HG03460 (cell line): ENCODE measurements at regions not wholly inside any gene's neighbourhood (a gene's known extent, or its start where the extent isn't known, plus 50 kb on each side); places are given as distances from the start of the nearest gene placed in this dataset.

Experiments used
- ATAC-seq: cut with Tn5 transposase; IDR thresholded peaks from one replicate; pipeline ENCODE4 v1.9.1; 2021; ENCODE audit not compliant: unreplicated experiment

DNA sequence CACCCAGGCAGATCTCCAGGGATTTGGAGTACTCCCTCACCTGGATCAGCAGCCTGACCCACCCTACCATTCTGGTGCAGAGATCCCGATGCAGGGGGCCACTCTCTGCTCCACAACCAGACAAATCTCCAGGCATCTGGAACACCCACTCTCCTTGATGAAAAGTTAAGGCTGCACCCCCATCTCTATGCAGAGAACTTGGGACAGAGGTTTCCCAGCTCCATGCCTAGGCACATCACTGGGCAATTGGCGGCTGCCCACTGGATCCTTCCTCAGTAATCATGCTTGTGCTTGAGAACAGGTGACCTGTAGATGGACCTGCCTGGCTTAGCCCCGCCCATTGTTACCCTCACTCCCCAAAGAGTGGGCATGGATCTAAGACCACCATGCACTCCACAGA is 624.9 kb downstream of the CBLN2 start:
- ATAC-seq = no peak

- ATAC-seq = no peak
Measured at GRCh38 chr18:71913641-71914040, 630.5 kb downstream of the CBLN2 start.

- ATAC-seq = no peak
Measured at GRCh38 chr18:71902482-71902881, 641.7 kb downstream of the CBLN2 start.

GRCh38 chr18:71899707-71900472 is 644.3 kb downstream of the CBLN2 start:
- no peak for ATAC-seq

DNA sequence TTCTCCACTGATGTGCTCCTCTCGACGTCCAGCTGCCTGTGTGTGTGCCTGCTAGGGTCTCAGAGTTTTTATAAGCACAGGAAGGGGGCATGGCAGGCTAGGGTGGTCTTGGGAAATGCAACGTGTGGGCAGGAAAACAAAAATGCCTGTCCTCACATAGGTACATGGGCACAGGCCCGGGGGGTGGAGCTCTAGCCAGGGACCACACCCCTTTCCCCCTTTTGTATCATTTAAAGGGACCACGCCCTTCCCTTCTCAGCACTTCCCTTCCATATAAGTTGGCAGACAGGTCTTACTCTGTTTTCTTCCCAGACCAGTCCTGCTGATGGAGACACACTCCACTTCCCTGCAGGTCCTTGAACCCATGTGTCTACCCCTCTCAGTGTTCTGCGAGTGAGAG is 645.0 kb downstream of the CBLN2 start:
- no peak for ATAC-seq

DNA sequence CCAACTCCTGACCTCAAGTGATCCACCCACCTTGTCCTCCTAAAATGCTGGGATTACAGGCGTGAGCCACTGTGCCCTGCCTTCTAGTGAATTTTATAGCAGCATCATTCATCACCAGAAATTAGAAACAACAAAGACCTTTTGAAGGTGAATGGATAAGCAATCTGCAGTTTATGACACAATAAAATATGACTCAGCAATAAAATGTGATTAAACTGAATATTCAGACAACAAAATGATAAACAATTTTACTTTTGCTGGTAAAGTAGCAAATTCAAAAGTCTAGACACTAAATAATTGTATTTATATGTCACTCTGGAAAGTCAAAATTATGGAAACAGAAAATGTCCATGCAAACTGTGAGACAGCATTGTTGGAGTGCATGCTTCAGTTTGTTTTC is 656.6 kb downstream of the CBLN2 start:
- ATAC-seq = no peak

GRCh38 chr18:71878226-71878625 is 665.9 kb downstream of the CBLN2 start:
- no peak for ATAC-seq

GRCh38 chr18:71873695-71874094 is 670.4 kb downstream of the CBLN2 start:
- ATAC-seq = no peak

DNA sequence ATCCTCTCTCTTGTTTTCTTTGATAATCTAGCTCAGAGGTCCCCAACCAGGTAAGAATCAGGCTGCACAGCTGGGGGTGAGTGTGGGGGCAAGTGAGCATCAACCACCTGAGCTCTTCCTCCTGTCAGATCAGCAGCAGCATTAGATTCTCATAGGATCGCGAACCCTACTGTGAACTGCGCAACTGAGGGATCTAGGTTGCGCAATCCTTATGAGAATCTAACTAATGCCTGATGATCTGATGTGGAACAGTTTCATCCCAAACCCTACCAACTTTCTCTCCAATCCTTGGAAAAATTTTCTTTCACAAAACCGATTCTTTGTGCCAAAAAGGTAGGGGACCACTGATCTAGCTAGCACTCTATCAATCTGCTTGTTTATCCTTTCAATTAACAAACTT is 678.3 kb downstream of the CBLN2 start:
- ATAC-seq = no peak

- no peak for ATAC-seq
Measured at GRCh38 chr18:71850602-71851001, 693.5 kb downstream of the CBLN2 start.

DNA sequence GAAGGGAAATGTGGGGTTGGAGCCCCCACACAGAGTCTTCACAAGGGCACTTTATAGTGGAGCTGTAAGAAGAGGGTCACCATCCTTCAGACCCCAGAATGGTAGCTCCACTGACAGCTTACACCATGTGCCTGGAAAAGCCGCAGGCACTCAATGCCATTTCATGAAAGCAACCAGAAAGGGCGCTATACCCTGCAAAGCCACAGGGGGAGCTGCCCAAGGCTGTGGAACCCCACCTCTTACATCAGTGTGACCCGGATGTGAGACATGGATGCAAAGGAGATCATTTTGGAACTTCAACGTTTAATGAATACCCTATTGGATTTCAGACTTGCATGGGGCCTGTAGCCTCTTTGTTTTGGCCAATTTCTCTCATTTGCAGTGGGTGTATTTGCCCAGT is 694.7 kb downstream of the CBLN2 start:
- no peak for ATAC-seq

DNA sequence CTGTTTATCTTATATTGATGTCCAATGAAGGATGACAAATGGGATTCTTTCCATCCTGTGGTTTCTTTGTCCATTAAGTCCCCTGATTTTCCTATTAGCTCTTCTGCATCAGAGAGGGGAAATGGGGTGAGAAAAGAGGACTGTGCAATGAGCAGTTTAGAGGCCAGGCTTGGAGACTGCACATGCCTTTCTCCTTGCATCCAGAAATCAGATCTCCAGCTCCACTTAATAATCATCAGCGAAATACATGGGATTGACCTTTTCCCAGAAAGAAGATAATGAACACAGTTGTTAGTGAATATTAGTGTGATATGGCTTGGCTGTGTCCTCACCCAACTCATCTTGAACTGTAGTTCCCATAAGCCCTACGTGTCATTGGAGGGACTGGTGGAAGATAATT is 697.4 kb downstream of the CBLN2 start:
- ATAC-seq = no peak

DNA sequence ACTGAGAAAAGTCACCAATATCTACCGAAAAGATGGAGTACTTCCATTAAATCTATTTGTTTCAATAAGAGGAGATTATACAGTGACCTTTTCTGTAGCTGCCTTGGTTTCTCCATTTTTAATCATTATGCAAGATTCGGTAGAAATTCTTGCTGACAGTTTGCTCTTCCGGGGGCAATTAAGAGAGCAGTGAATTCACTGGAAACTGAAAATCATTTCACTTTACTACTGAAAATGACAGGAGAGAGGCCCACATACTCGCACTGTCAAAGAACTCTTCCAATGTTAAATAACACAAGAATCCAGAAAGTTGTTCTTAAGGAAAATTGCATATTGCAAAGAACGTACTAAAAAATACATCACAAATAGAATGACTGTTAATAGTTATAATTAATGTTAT is 699.3 kb downstream of the CBLN2 start:
- no peak for ATAC-seq

- ATAC-seq = no peak
Measured at GRCh38 chr18:71842666-71843065, 701.5 kb downstream of the CBLN2 start.

- ATAC-seq = no peak
Measured at GRCh38 chr18:71837547-71837946, 706.6 kb downstream of the CBLN2 start.

DNA sequence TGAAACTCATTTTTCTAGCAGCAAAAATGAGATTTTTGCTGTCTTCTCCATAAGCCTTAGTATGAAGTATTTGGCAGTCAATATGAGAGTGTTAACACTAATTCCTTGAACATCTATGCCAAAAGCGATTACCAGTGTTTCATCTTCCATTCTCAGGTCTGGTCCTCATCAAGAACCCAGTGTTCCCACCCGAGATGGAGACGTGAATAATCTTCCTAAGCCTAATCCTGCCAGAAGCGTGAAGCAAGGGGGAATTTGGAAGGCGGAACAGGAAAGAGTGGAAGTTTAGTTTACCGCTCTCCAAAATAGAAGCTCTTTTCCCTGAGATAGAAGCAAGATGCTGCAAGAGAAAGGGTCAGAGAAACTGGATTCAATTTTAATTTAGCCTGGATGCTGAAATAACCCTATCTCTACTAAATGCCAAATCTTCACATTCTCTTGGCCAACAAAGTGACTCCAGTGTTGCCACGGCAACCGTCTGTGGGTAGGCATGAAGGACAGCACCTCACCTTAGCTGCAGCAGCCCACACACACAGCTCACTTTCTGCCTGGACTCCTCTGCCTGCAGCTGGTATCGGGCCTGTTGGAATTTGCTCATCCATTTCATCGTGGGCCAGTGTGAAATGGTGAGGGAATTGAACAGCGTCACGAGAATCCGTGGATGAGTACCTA is 711.1 kb downstream of the CBLN2 start:
- no peak for ATAC-seq

DNA sequence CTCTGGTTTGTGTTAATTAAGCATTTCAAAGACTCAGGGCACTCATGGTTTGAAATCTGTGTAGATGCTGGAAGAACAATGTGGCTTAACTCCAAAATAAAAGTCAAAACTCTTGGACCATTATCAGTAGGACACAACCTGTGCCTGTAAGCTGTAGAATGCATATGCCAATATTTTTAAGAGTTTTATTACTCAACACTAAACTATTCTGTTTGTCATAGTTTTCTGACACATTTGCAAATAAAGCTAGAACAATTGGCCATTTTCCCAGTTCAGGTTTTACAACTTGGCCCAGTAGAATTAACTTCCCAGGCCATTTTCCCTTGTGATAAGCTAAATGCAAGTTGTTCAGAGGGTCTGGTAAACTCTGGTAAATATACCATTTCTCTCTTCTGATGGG is 713.1 kb downstream of the CBLN2 start:
- ATAC-seq = no peak

DNA sequence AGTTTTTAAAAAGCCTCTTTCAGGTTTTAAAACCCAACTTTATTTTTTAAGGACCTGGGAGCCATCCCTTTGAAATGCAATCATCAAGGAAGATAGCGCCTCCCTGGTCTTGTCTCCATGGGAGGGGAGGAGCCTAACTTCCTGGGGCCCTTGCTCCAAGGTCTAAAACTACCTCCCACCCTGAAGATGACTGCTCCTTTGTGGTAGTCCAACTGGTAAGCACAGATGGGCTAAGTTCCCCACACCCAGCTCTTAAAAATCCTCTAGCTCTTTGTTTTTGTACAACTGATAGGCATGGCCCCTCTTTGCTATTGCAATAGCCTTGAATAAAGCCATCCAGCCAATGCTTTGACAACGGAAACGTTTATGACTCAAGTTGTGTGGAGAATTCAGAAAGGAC is 716.8 kb downstream of the CBLN2 start:
- no peak for ATAC-seq

- ATAC-seq = no peak
Measured at GRCh38 chr18:71815305-71815704, 728.8 kb downstream of the CBLN2 start.

GRCh38 chr18:71809711-71810110 is 734.4 kb downstream of the CBLN2 start:
- no peak for ATAC-seq

GRCh38 chr18:71808616-71809015 is 735.5 kb downstream of the CBLN2 start:
- no peak for ATAC-seq

DNA sequence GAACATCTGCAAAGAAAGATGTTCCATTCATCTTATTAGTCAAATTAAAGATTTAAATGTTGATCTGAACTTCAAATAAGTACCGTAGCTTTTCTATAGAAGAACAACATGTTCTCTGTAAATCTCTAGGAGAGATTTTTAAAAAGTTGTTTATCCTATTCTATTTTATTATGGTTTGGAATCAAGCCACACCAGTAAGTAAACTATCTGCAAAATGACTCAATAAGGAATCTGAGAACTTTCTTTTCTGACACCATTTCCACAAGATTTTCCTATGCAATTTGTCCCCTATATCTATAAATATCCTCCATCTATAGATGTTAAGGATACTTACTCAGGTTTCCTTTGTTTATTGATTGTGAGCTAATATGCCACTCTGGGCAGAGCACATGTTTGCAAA is 736.6 kb downstream of the CBLN2 start:
- ATAC-seq = no peak
